MM.1S (cell line): ENCODE measurements at regions not wholly inside any gene's neighbourhood (a gene's known extent, or its start where the extent isn't known, plus 50 kb on each side); places are given as distances from the start of the nearest gene placed in this dataset.

Experiments
- DNase-seq: peaks from one replicate; pipeline ENCODE4 v3.0.0-alpha.2; 2015
- H2AFZ ChIP-seq: fragments of 300-600 bp; sonication (generic); 2 replicates; pipeline ENCODE4 v1.6.0; 2016; ENCODE audit warnings: antibody characterized with exemption, low read length
- H3F3A ChIP-seq: fragments of 300-600 bp; sonication (generic); 2 replicates; pipeline ENCODE4 v1.6.1; 2016; ENCODE audit warnings: mild to moderate bottlenecking, antibody characterized with exemption, low read length, moderate library complexity, mixed read lengths; ENCODE audit not compliant: insufficient read depth
- H3K27ac ChIP-seq: fragments of 300-600 bp; sonication (generic); 2 replicates; pipeline ENCODE4 v1.5.1; 2016; ENCODE audit warnings: mild to moderate bottlenecking, low read length
- H3K27me3 ChIP-seq: fragments of 300-600 bp; sonication (generic); replicated peaks from 2 replicates; pipeline ENCODE4 v1.6.0; 2016; ENCODE audit warnings: low read length; ENCODE audit not compliant: insufficient read depth
- H3K36me3 ChIP-seq: fragments of 300-600 bp; sonication (generic); replicated peaks from 2 replicates; pipeline ENCODE4 v1.6.1; 2016; ENCODE audit warnings: mild to moderate bottlenecking, low read length, mixed read lengths; ENCODE audit not compliant: insufficient read depth
- H3K4me1 ChIP-seq: fragments of 300-600 bp; sonication (generic); 2 replicates; pipeline ENCODE4 v1.6.1; 2016; ENCODE audit warnings: low read length, mixed read lengths
- H3K4me2 ChIP-seq: fragments of 300-600 bp; sonication (generic); 2 replicates; pipeline ENCODE4 v1.6.0; 2016; ENCODE audit warnings: low read depth, low read length
- H3K4me3 ChIP-seq: fragments of 300-600 bp; sonication (generic); 2 replicates; pipeline ENCODE4 v1.5.1; 2016; ENCODE audit warnings: low read length, mixed read lengths
- H3K79me2 ChIP-seq: fragments of 300-600 bp; sonication (generic); 2 replicates; pipeline ENCODE4 v1.6.1; 2016; ENCODE audit warnings: mixed run types, low read length, mixed read lengths
- H3K9ac ChIP-seq: fragments of 300-600 bp; sonication (generic); 2 replicates; pipeline ENCODE4 v1.6.1; 2016; ENCODE audit warnings: low read length, mixed read lengths
- H3K9me2 ChIP-seq: fragments of 300-600 bp; sonication (generic); replicated peaks from 2 replicates; pipeline ENCODE4 v1.6.1; 2016; ENCODE audit warnings: mild to moderate bottlenecking, low read length, mixed read lengths; ENCODE audit not compliant: insufficient read depth
- H3K9me3 ChIP-seq: fragments of 300-600 bp; sonication (generic); replicated peaks from 2 replicates; pipeline ENCODE4 v1.6.1; 2016; ENCODE audit warnings: mild to moderate bottlenecking, low read length, mixed read lengths; ENCODE audit not compliant: insufficient read depth
- H4K20me1 ChIP-seq: fragments of 300-600 bp; sonication (generic); 2 replicates; pipeline ENCODE4 v1.6.1; 2016; ENCODE audit warnings: mild to moderate bottlenecking, low read length, moderate library complexity, mixed read lengths; ENCODE audit not compliant: insufficient read depth
- CTCF ChIP-seq: fragments of 300-600 bp; sonication (generic); IDR thresholded peaks from 2 replicates; pipeline ENCODE4 v1.5.1; 2016; ENCODE audit warnings: antibody characterized with exemption, low read length, mixed read lengths
- EZH2 ChIP-seq: fragments of 300-600 bp; sonication (generic); optimal IDR thresholded peaks from 2 replicates; pipeline ENCODE3; 2017; ENCODE audit warnings: low read depth, mild to moderate bottlenecking, antibody characterized with exemption, low read length, mixed read lengths
- EZH2phosphoT487 ChIP-seq: fragments of 300-600 bp; sonication (generic); IDR thresholded peaks from 2 replicates; pipeline ENCODE4 v1.6.1; 2018; ENCODE audit warnings: antibody characterized with exemption, low read length

- Histone ChIP-seq H3K4me1 (0 out of 2 replicates have a peak, but pooled peaks cover 9% of the 10 kb centered on the region), H3K27me3 (no peaks in the 10 kb centered on the region), H3K36me3 (no peaks in the 10 kb centered on the region), H3F3A (no peaks in the 10 kb centered on the region), H3K4me2 (no peak overlapping the region), H3K9ac (no peak overlapping the region), H3K9me2 (no peaks in the 10 kb centered on the region), H2AFZ (no peak overlapping the region), H3K9me3 (no peaks in the 10 kb centered on the region), H4K20me1 (peaks cover 5% of the 10 kb centered on the region; the same call in 1 of the 2 replicates), H3K27ac (no peak overlapping the region), H3K79me2 (peaks cover 91% of the 10 kb centered on the region), H3K4me3 (no peak overlapping the region)
- no peak for DNase-seq
- TF ChIP-seq CTCF = no peak
- TF ChIP-seq EZH2phosphoT487 = no peak
- TF ChIP-seq EZH2 = no peak
Measured at GRCh38 chr3:42035007-42035406, 56.1 kb upstream of the TRAK1 start.

- Histone ChIP-seq H3K36me3 (no peaks in the 10 kb centered on the region), H3K9me2 (no peaks in the 10 kb centered on the region), H3K9ac (no peak overlapping the region), H3K27me3 (no peaks in the 10 kb centered on the region), H3F3A (no peaks in the 10 kb centered on the region), H3K79me2 (peaks cover 91% of the 10 kb centered on the region), H3K27ac (no peak overlapping the region), H3K4me2 (no peak overlapping the region), H2AFZ (no peak overlapping the region), H4K20me1 (peaks cover 5% of the 10 kb centered on the region; the same call in 1 of the 2 replicates), H3K4me3 (no peak overlapping the region), H3K4me1 (0 out of 2 replicates have a peak, but pooled peaks cover 9% of the 10 kb centered on the region), H3K9me3 (no peaks in the 10 kb centered on the region)
- DNase-seq = no peak
- TF ChIP-seq EZH2phosphoT487 (no peak), CTCF (no peak), EZH2 (no peak)
Measured at GRCh38 chr3:42033741-42034140, 57.4 kb upstream of the TRAK1 start.

GRCh38 chr3:42032693-42033349, 58.3 kb upstream of the TRAK1 start:
- TF ChIP-seq EZH2 (no peak), EZH2phosphoT487 (no peak), CTCF (no peak)
- H3K9ac ChIP-seq = no peak overlapping the region
- 0 out of 2 replicates have a peak, but pooled peaks cover 9% of the 10 kb centered on the region for H3K4me1 ChIP-seq
- H3K36me3 ChIP-seq = no peaks in the 10 kb centered on the region
- peaks cover 94% of the 10 kb centered on the region for H3K79me2 ChIP-seq
- H3K4me2 ChIP-seq = no peak overlapping the region
- H4K20me1 ChIP-seq = peaks cover 5% of the 10 kb centered on the region; the same call in 1 of the 2 replicates
- no peaks in the 10 kb centered on the region for H3K9me3 ChIP-seq
- H3K27ac ChIP-seq = no peak overlapping the region
- no peak for DNase-seq
- no peaks in the 10 kb centered on the region for H3K27me3 ChIP-seq
- H3K4me3 ChIP-seq = no peak overlapping the region
- H3F3A ChIP-seq = no peaks in the 10 kb centered on the region
- no peaks in the 10 kb centered on the region for H3K9me2 ChIP-seq
- no peak overlapping the region for H2AFZ ChIP-seq
